CD4-positive, CD25-positive, alpha-beta regulatory T cell (primary cell): ENCODE measurements at regions not wholly inside any gene's neighbourhood (a gene's known extent, or its start where the extent isn't known, plus 50 kb on each side); places are given as distances from the start of the nearest gene placed in this dataset.

ENCODE experiments used
- ATAC-seq, 2 donors: fragments of 150-1000 bp; cut with Tn5 transposase; one replicate each; pipeline ENCODE4 v1.10.0; 2021; ENCODE audit warnings: low read depth in 2 of 2, moderate number of reproducible peaks in 2 of 2, moderate library complexity in 1 of 2
- DNase-seq, 3 donors: peaks; one replicate each; pipeline versions ENCODE4 v3.0.0 to v3.0.0-alpha.2; 2012 to 2022; ENCODE audit warnings: mixed read lengths in 1 of 3
- H3K27ac ChIP-seq: one replicate; pipeline ENCODE4 v1.7.0; 2013; ENCODE audit warnings: mild to moderate bottlenecking, low read length; ENCODE audit not compliant: insufficient read depth, poor library complexity, severe bottlenecking
- H3K27me3 ChIP-seq: one replicate; pipeline ENCODE4 v1.7.0; 2013; ENCODE audit warnings: low read length; ENCODE audit not compliant: control insufficient read depth, insufficient read depth
- H3K36me3 ChIP-seq: one replicate; pipeline ENCODE4 v1.7.0; 2013; ENCODE audit warnings: mild to moderate bottlenecking, low read length, moderate library complexity; ENCODE audit not compliant: control insufficient read depth, insufficient read depth
- H3K4me1 ChIP-seq: 2 replicates; pipeline ENCODE4 v1.7.0; 2013; ENCODE audit warnings: mild to moderate bottlenecking, low read length; ENCODE audit not compliant: insufficient read depth, control insufficient read depth, poor library complexity, severe bottlenecking
- H3K4me3 ChIP-seq: one replicate; pipeline ENCODE4 v1.7.0; 2013; ENCODE audit warnings: low read depth, mild to moderate bottlenecking, low read length, moderate library complexity
- H3K9me3 ChIP-seq, 2 experiments: 1 replicate in 1 of 2; 2 replicates in 1 of 2; pipeline ENCODE4 v1.7.0; 2013; ENCODE audit warnings: low read length in 2 of 2, mild to moderate bottlenecking in 1 of 2, moderate library complexity in 1 of 2; ENCODE audit not compliant: control insufficient read depth in 2 of 2
- H3K27ac Mint-ChIP-seq, 3 donors: one replicate each; pipeline ENCODE4 v1.8.0; 2020 to 2022; ENCODE audit warnings: mild to moderate bottlenecking in 3 of 3, mixed read lengths in 3 of 3, moderate library complexity in 2 of 3
- H3K27me3 Mint-ChIP-seq: one replicate; pipeline ENCODE4 v1.8.0; 2022; ENCODE audit warnings: mild to moderate bottlenecking, mixed read lengths
- H3K36me3 Mint-ChIP-seq: one replicate; pipeline ENCODE4 v1.8.0; 2020; ENCODE audit warnings: mixed read lengths
- H3K4me1 Mint-ChIP-seq, 4 donors: one replicate each; pipeline ENCODE4 v1.8.0; 2020 to 2022; ENCODE audit warnings: mixed read lengths in 4 of 4, mild to moderate bottlenecking in 1 of 4
- H3K4me3 Mint-ChIP-seq, 4 donors: one replicate each; pipeline ENCODE4 v1.8.0; 2020 to 2022; ENCODE audit warnings: mild to moderate bottlenecking in 4 of 4, mixed read lengths in 4 of 4, moderate library complexity in 3 of 4
- H3K9me3 Mint-ChIP-seq, 7 donors: one replicate each; pipeline ENCODE4 v1.8.0; 2020 to 2022; ENCODE audit warnings: mixed read lengths in 7 of 7, mild to moderate bottlenecking in 3 of 7, moderate library complexity in 2 of 7

DNA sequence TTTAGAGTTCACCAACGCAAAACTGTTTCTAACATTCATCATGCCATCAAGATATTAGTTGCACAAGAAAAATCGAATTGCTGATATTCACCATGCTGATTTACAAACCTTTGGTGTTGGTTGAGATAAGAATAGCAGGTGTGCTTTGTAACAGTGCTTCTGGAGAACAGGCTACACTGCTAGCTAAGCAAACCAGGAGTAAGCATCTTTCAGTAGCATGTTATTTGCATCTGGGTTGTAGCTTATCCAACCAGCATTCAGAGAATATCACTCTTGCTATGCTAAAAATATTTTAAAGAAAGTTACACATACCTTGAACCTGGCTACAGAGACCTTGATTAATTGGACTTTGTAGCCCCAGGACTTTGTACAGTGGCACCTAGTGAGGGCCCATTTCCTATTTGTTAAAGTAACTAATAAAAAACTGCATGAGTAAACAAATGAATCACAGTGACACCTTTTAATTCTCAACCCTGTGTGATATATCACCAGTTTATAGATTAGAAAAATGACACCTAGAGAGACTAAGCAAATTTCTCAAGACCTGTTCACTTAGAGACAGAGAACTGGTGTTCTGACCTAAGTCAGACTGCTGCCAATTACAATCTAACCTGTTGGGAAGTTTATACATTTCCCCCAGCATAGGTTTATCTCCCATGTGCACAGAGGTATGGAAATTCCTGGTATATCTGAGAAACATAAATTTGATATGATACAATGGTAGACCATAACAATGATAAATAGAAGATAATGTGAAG lies 435.5 kb upstream of the TGFBR2 start:
- no peak overlapping the region for H3K27ac ChIP-seq
- H3K4me1 ChIP-seq, result no peaks in the 10 kb centered on the region
- H3K9me3 ChIP-seq, result no peaks in the 10 kb centered on the region
- Mint-ChIP-seq H3K4me3 (no peak overlapping the region), H3K9me3 (peaks cover 0 to 8% (median 0%) of the 10 kb centered on the region in 7 donors), H3K27ac (no peak overlapping the region), H3K4me1 (no peaks in the 10 kb centered on the region), H3K36me3 (no peaks in the 10 kb centered on the region), H3K27me3 (no peaks in the 10 kb centered on the region)
- no peaks in the 10 kb centered on the region for H3K36me3 ChIP-seq
- no peak overlapping the region for H3K4me3 ChIP-seq
- DNase-seq (no peak), ATAC-seq (no peak)
- no peaks in the 10 kb centered on the region for H3K27me3 ChIP-seq

DNA sequence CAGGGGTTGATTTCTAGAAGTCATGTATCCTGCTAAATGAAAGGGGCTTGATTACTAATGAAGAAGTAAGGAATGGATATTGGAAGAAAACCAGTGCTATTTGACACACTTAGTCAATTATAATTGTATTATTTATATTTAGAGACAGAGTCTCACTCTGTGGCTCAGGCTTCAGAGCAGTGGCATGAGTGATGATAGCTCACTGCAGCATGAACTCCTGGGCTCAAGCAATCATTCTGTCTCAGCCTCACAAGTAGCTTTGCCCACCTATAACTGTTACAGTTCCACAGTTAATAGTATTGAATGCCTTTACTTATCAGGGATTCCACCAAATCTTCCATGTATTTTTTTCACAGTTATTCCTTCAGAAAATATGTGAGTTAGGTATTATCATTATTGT lies 432.0 kb upstream of the TGFBR2 start:
- Histone ChIP-seq H3K4me1 (no peaks in the 10 kb centered on the region), H3K4me3 (no peak overlapping the region), H3K27me3 (no peaks in the 10 kb centered on the region), H3K36me3 (no peaks in the 10 kb centered on the region), H3K9me3 (no peaks in the 10 kb centered on the region), H3K27ac (no peak overlapping the region)
- Mint-ChIP-seq H3K36me3 (no peaks in the 10 kb centered on the region), H3K27me3 (peaks cover 6% of the 10 kb centered on the region), H3K4me1 (no peaks in the 10 kb centered on the region), H3K9me3 (peaks cover 0 to 1% (median 0%) of the 10 kb centered on the region in 7 donors), H3K4me3 (peak overlapping the region in 1 of 4 donors; percentile 38), H3K27ac (no peak overlapping the region)
- ATAC-seq (no peak), DNase-seq (no peak)

DNA sequence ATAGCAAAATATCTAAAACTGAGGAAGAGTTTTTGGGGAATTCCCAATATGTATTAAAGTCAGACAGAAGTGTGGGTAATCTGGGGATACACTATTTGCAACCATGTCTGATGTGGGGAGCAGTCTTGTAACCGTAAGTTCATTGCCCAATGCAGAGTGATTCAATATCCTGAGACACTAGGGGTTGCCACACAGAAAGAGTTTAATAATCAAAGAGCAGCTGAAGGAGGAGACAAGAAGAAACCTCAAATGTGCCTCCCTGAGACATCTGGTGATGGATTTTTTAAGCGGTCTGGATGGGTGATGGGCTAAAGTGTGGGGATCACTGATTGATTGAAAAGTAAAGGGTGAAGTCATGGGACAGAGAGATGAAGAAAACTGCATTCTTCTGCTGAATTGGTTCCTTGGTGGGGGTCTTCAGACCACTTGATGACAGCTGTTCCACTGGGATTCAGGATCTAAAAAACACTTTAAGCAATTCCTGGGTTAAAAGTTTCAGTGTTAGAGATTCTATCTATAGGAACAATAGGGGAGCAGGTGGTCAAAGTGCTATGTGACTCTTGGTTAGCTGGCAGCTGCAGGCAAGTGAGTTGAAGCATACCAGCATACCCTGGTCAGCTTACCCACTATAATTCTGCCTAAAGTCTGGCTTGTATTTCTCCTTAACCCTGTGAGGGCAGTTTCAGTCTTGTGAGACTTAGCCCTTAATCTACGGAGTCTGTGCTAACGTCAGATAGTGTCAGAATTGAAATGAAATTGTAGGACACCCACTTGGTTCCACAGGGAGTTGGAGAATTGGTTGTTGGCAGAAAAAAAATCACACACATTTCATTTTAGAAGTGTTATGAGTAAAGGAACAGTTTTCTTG lies 425.9 kb upstream of the TGFBR2 start:
- DNase-seq, result no peak
- Mint-ChIP-seq H3K4me1 (no peaks in the 10 kb centered on the region), H3K9me3 (peaks cover 0 to 3% (median 0%) of the 10 kb centered on the region in 7 donors), H3K27me3 (peaks cover 27% of the 10 kb centered on the region), H3K36me3 (no peaks in the 10 kb centered on the region), H3K4me3 (no peak overlapping the region), H3K27ac (no peak overlapping the region)
- Histone ChIP-seq H3K9me3 (no peaks in the 10 kb centered on the region), H3K27me3 (peaks cover 2% of the 10 kb centered on the region), H3K36me3 (no peaks in the 10 kb centered on the region), H3K27ac (no peak overlapping the region), H3K4me1 (no peaks in the 10 kb centered on the region), H3K4me3 (no peak overlapping the region)
- ATAC-seq, result no peak

DNA sequence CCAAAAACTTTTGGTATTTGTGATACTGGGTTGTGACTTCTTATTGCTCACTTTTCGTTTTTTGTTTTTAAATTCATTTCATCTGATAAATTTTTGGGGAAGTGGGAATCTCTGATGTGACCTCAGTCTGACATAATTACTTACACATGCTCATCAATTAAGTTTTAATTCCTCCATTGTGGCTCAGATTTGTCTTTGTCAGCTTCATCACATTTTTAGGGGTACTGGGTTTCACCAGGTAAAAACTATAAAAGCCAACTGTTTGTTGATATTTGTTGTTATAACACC lies 425.3 kb upstream of the TGFBR2 start:
- Histone ChIP-seq H3K27me3 (peaks cover 2% of the 10 kb centered on the region), H3K36me3 (no peaks in the 10 kb centered on the region), H3K4me1 (no peaks in the 10 kb centered on the region), H3K9me3 (no peaks in the 10 kb centered on the region), H3K4me3 (no peak overlapping the region), H3K27ac (no peak overlapping the region)
- ATAC-seq, result no peak
- Mint-ChIP-seq H3K36me3 (no peaks in the 10 kb centered on the region), H3K27me3 (peaks cover 27% of the 10 kb centered on the region), H3K4me3 (no peak overlapping the region), H3K4me1 (no peaks in the 10 kb centered on the region), H3K9me3 (peaks cover 0 to 3% (median 0%) of the 10 kb centered on the region in 7 donors), H3K27ac (no peak overlapping the region)
- no peak for DNase-seq

DNA sequence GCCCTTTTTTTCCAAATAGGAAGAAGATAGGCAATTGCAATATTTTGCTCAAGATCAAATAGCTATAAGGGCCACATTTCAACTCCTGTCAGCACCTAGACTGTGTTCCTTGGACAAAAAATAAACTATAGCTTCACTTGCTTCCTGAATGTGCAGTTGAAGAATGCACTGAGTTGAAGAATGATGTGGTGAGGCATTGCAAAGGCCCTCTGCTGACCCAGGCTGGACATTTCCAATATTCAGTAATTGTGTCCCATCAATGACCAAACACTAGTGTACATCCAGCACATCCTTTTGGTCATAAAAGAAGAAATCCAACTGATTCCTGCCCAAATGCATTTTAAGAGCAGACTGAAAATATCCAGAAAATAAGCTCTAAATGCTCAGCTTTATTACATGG lies 424.8 kb upstream of the TGFBR2 start:
- Histone ChIP-seq H3K27me3 (peaks cover 2% of the 10 kb centered on the region), H3K4me3 (no peak overlapping the region), H3K4me1 (no peaks in the 10 kb centered on the region), H3K36me3 (no peaks in the 10 kb centered on the region), H3K27ac (no peak overlapping the region), H3K9me3 (no peaks in the 10 kb centered on the region)
- Mint-ChIP-seq H3K4me3 (no peak overlapping the region), H3K4me1 (no peaks in the 10 kb centered on the region), H3K36me3 (no peaks in the 10 kb centered on the region), H3K27me3 (peaks cover 27% of the 10 kb centered on the region), H3K9me3 (peaks cover 0 to 3% (median 0%) of the 10 kb centered on the region in 7 donors), H3K27ac (no peak overlapping the region)
- ATAC-seq, result no peak
- DNase-seq, result no peak

DNA sequence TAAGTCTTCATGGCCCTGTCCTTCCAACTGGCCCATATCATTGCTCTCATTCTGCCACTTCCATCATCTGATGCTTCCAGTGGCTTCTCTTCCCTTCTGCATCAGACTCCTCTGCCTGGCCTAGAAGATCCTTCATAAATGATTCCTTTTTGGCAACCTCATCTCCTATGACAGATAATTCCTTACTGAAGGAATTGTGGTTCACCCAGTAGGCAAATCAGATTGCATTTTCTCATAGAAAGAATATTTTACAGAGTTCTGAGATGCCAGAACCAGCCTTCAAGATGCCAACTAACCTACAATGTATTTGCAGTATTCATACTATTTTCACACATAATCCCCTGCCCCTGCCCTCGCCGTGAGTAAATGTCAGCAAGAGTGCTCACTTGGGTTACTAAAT lies 423.0 kb upstream of the TGFBR2 start:
- no peak overlapping the region for H3K4me3 ChIP-seq
- no peaks in the 10 kb centered on the region for H3K9me3 ChIP-seq
- H3K27ac Mint-ChIP-seq, result peak overlapping the region in 1 of 3 donors; percentile 58
- H3K9me3 Mint-ChIP-seq, result peaks cover 0 to 3% (median 0%) of the 10 kb centered on the region in 7 donors
- H3K27me3 ChIP-seq, result peaks cover 2% of the 10 kb centered on the region
- no peaks in the 10 kb centered on the region for H3K4me1 ChIP-seq
- no peaks in the 10 kb centered on the region for H3K36me3 ChIP-seq
- no peak overlapping the region for H3K4me3 Mint-ChIP-seq
- no peaks in the 10 kb centered on the region for H3K4me1 Mint-ChIP-seq
- H3K27ac ChIP-seq, result no peak overlapping the region
- ATAC-seq, result no peak
- no peak for DNase-seq
- peaks cover 25% of the 10 kb centered on the region for H3K27me3 Mint-ChIP-seq
- no peaks in the 10 kb centered on the region for H3K36me3 Mint-ChIP-seq

DNA sequence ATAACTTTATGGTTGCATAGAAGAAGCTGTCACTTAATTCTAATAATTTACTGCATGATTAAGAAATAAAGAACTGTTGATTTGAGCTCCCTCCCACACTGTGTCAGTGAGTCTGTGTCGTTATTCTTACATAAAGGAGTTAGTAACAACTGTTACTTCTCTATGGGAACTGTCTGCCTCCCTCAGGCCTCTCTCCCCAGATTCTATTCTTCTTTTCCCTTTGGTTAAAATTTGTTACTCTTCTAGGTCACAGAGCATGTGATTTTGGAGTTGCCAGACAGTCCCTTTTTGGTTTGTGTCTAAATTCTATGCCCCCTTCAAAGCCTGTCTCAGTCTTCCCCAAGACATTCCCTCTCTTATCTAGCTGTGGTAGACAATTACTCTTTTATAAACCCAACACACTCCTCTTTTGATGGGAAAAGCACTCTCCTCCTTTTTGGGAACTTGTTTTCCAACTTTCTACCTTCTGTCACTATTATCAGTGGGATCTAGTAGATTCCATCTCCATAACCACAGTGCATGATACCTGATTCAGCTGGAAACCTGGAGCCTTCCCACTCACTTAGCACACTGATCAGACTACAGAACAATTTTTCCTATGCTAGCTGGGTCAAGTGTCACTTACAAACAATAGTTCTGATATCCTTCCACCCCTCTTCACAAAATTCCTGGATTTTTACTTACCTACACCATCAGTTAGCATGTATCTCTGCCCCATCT lies 422.1 kb upstream of the TGFBR2 start:
- H3K9me3 Mint-ChIP-seq, result peaks cover 0 to 3% (median 0%) of the 10 kb centered on the region in 7 donors
- no peaks in the 10 kb centered on the region for H3K4me1 ChIP-seq
- ATAC-seq (no peak), DNase-seq (no peak)
- H3K36me3 ChIP-seq, result no peaks in the 10 kb centered on the region
- no peak overlapping the region for H3K27ac ChIP-seq
- H3K27me3 Mint-ChIP-seq, result peaks cover 25% of the 10 kb centered on the region
- H3K27me3 ChIP-seq, result peaks cover 2% of the 10 kb centered on the region
- H3K4me3 ChIP-seq, result no peak overlapping the region
- H3K27ac Mint-ChIP-seq, result no peak overlapping the region
- H3K4me1 Mint-ChIP-seq, result no peaks in the 10 kb centered on the region
- no peaks in the 10 kb centered on the region for H3K36me3 Mint-ChIP-seq
- H3K4me3 Mint-ChIP-seq, result no peak overlapping the region
- H3K9me3 ChIP-seq, result no peaks in the 10 kb centered on the region
